AG09319 (cell line): ENCODE measurements at regions not wholly inside any gene's neighbourhood (a gene's known extent, or its start where the extent isn't known, plus 50 kb on each side); places are given as distances from the start of the nearest gene placed in this dataset.

Experiments used
- DNase-seq: peaks from one replicate; pipeline ENCODE4 v3.0.0-alpha.2; 2010; ENCODE audit warnings: low read depth; ENCODE audit errors: extremely low read depth
- TF ChIP-seq, protein P1 (sequence below): IDR thresholded peaks from 2 replicates; pipeline ENCODE4 v1.5.1; 2011; ENCODE audit warnings: low read depth, mild to moderate bottlenecking, inconsistent platforms, low read length, moderate library complexity

DNA sequence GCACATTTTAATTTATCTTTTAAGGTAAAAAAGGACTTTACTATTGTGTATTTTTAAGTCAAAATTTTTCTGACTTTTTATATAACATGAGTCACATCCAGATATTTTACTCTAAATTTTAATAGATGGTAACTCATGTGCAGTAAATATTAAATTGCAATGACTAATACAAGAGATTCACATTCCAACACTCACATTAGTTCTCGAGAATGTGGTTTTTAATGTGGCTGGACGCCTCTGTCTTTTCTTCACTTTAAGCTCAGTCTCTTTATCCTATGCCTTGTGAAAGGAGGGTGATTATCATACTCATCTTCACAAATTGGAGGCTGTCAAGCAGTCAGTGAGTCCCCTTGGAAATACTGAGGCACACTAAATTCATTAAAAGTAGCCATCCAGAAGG, 315.6 kb downstream of the HS3ST3B1 start:
- DNase-seq: no peak
- TF ChIP-seq, protein P1, sequence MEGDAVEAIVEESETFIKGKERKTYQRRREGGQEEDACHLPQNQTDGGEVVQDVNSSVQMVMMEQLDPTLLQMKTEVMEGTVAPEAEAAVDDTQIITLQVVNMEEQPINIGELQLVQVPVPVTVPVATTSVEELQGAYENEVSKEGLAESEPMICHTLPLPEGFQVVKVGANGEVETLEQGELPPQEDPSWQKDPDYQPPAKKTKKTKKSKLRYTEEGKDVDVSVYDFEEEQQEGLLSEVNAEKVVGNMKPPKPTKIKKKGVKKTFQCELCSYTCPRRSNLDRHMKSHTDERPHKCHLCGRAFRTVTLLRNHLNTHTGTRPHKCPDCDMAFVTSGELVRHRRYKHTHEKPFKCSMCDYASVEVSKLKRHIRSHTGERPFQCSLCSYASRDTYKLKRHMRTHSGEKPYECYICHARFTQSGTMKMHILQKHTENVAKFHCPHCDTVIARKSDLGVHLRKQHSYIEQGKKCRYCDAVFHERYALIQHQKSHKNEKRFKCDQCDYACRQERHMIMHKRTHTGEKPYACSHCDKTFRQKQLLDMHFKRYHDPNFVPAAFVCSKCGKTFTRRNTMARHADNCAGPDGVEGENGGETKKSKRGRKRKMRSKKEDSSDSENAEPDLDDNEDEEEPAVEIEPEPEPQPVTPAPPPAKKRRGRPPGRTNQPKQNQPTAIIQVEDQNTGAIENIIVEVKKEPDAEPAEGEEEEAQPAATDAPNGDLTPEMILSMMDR: no peak

GRCh38 chr17:14605267-14605599, 304.4 kb downstream of the HS3ST3B1 start:
- no peak for DNase-seq
- TF ChIP-seq, protein P1: no peak

DNA sequence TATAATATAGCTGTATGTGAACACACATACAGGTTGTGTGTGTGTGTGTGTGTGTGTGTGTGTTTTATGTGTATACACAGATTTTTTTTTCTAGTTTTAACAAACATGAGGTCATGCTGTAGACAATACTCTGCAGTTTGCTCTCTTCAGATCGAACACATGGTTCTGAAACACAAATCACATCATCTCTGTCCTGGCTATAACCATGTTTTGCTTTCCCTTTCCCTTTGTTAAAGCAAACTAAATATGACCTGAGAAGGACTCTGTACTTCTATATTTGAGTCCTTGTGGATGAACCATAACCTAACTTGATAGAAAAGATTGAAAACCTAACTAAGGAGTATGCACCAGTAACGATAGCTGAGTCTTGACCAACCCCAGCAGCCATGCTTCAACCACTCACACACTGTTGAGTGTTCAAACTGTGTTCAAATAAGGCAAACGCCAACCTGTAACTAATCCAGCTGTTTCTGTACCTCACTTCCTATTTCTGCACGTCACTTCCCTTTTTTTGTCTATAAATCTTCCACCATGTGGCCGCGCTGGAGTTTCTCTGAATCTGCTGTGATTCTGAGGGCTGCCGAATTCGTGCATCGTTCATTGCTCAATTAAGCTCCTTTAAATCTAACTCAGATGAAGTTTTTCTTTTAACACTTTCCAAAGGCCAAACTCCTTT, 303.8 kb downstream of the HS3ST3B1 start:
- TF ChIP-seq, protein P1: no peak
- DNase-seq: no peak

DNA sequence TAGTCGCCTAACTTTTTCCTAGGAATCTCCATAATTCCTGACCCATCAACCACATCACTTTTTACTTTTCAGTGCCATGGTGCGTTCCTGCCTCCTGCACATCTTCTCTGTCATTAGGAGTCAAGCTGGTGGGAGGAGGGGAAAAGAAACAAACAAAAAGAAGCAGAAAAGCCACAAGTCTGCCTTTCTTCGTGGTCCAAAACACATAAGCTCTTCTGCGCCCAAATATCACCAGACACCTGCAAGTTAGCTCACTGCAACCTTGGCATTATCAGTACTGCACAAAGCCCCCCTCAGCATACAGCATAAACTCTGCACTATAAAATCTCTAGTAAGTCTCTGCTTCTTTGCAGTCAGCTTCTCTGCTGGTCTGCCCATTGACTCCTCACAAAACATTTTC, 295.3 kb downstream of the HS3ST3B1 start:
- TF ChIP-seq, protein P1: no peak

DNA sequence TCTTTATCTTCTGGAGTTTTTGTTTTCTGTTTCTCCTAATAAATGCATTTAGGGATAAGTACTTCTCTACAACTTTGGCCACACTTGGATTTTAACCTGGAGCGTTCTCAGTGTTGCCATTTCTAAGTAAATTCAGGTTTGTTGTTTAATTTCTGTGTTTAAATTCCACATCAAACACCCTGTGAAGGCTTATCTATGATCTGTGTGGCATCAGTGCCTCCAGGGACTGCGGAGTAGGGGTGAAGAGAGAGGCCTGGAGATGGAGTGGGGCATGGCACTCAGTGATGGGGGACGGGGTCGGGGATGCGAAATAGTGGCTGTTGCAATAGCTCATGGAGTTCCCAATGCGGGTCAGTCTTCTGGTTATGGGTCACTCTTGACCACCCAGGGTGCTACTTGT, 294.8 kb downstream of the HS3ST3B1 start:
- TF ChIP-seq, protein P1: no peak

More for the DNA sequence above, 295.3 kb downstream of the HS3ST3B1 start:
- no peak for DNase-seq

GRCh38 chr17:14594690-14595089, 293.8 kb downstream of the HS3ST3B1 start:
- TF ChIP-seq, protein P1: no peak
- no peak for DNase-seq

More for the DNA sequence above, 294.8 kb downstream of the HS3ST3B1 start:
- DNase-seq: no peak

- TF ChIP-seq, protein P1: no peak
- DNase-seq: no peak
Observed at GRCh38 chr17:14593956-14594355, 293.1 kb downstream of the HS3ST3B1 start.
